SK-N-SH (cell line): ENCODE measurements at regions not wholly inside any gene's neighbourhood (a gene's known extent, or its start where the extent isn't known, plus 50 kb on each side); places are given as distances from the start of the nearest gene placed in this dataset.

Source experiments
- CTCF ChIA-PET: fragments of 300-600, 350-600 bp; formaldehyde crosslinking; extraction: SDS; loops from one replicate; lab custom pipeline; 2021; lab: Yijun Ruan, JAX
- POLR2A ChIA-PET: fragments of 350-600 bp; sonication (Branson Sonifier 250); formaldehyde crosslinking; extraction: SDS; loops from one replicate; lab custom pipeline; 2020; ENCODE audit warnings: antibody characterized with exemption, inconsistent platforms; lab: Yijun Ruan, JAX
- DNase-seq: peaks from one replicate; pipeline ENCODE4 v3.0.0; 2012
- H2AFZ ChIP-seq: fragments of 200-600 bp; sonication (generic); 2 replicates; pipeline ENCODE4 v1.8.1; 2016; ENCODE audit warnings: antibody characterized with exemption, mild to moderate bottlenecking, low read depth
- H3F3A ChIP-seq: fragments of 200-600 bp; sonication (generic); replicated peaks from 2 replicates; pipeline ENCODE3; 2016; ENCODE audit warnings: antibody characterized with exemption, mild to moderate bottlenecking; ENCODE audit not compliant: insufficient read depth
- H3K27ac ChIP-seq, 2 experiments: fragments of 200-500 bp in 1 of 2; fragments of 200-600 bp in 1 of 2; sonication (Bioruptor generic) in 1 of 2; sonication (generic), shearing (Covaris generic) in 1 of 2; 2 replicates each; pipeline versions ENCODE4 v1.5.1 to v1.6.1; 2014 to 2016; ENCODE audit warnings: low read depth in 2 of 2, inconsistent platforms in 1 of 2, low read length in 1 of 2, mild to moderate bottlenecking in 1 of 2, mixed read lengths in 1 of 2
- H3K27me3 ChIP-seq: fragments of 200-600 bp; sonication (generic), shearing (Covaris generic); 2 replicates; pipeline ENCODE4 v1.6.1; 2016; ENCODE audit warnings: mixed run types; ENCODE audit not compliant: insufficient read depth
- H3K36me3 ChIP-seq, 2 experiments: fragments of 200-500 bp in 1 of 2; fragments of 200-600 bp in 1 of 2; sonication (Bioruptor generic) in 1 of 2; sonication (generic) in 1 of 2; replicated peaks in 1 of 2; 2 replicates each; pipeline versions ENCODE3 to v1.5.1; 2014 to 2016; ENCODE audit warnings: low read length in 1 of 2, mild to moderate bottlenecking in 1 of 2; ENCODE audit not compliant: insufficient read depth in 2 of 2, control insufficient read depth in 1 of 2
- H3K4me1 ChIP-seq, 2 experiments: fragments of 200-500 bp in 1 of 2; fragments of 200-600 bp in 1 of 2; sonication (Bioruptor generic) in 1 of 2; sonication (generic), shearing (Covaris generic) in 1 of 2; 2 replicates each; pipeline versions ENCODE4 v1.5.1 to v1.6.1; 2014 to 2016; ENCODE audit warnings: low read depth in 1 of 2, low read length in 1 of 2, mixed run types in 1 of 2; ENCODE audit not compliant: insufficient read depth in 2 of 2, control insufficient read depth in 1 of 2
- H3K4me2 ChIP-seq: fragments of 200-600 bp; sonication (generic), shearing (Covaris generic); 2 replicates; pipeline ENCODE4 v1.6.1; 2017; ENCODE audit warnings: mixed run types
- H3K4me3 ChIP-seq, 2 experiments: fragments of 200-500 bp in 1 of 2; fragments of 200-600 bp in 1 of 2; sonication (Bioruptor generic) in 1 of 2; sonication (generic), shearing (Covaris generic) in 1 of 2; 2 replicates each; pipeline versions ENCODE4 v1.5.1 to v1.8.1; 2014 to 2016; ENCODE audit warnings: low read depth in 2 of 2, inconsistent platforms in 1 of 2, low read length in 1 of 2, mild to moderate bottlenecking in 1 of 2, mixed read lengths in 1 of 2, moderate library complexity in 1 of 2
- H3K79me2 ChIP-seq: fragments of 200-600 bp; sonication (generic); 2 replicates; pipeline ENCODE4 v1.8.1; 2017; ENCODE audit warnings: mild to moderate bottlenecking; ENCODE audit not compliant: insufficient read depth
- H3K9ac ChIP-seq: fragments of 200-600 bp; sonication (generic); 2 replicates; pipeline ENCODE4 v1.6.1; 2017; ENCODE audit warnings: mixed run types
- H3K9me2 ChIP-seq: fragments of 200-600 bp; sonication (generic); 2 replicates; pipeline ENCODE4 v1.6.1; 2017; ENCODE audit warnings: mixed run types
- H3K9me3 ChIP-seq: fragments of 200-600 bp; sonication (generic); 2 replicates; pipeline ENCODE4 v1.6.1; 2017; ENCODE audit warnings: mixed run types, mild to moderate bottlenecking, moderate library complexity
- H4K20me1 ChIP-seq: fragments of 200-600 bp; sonication (generic); 2 replicates; pipeline ENCODE4 v1.6.1; 2017; ENCODE audit warnings: mild to moderate bottlenecking, mixed run types; ENCODE audit not compliant: insufficient read depth
- CHD2 ChIP-seq: fragments of 150-350 bp; IDR thresholded peaks from 2 replicates; pipeline ENCODE4 v1.6.1; 2018; ENCODE audit warnings: low read length; ENCODE audit not compliant: partially characterized antibody
- ELF1 ChIP-seq: IDR thresholded peaks from 2 replicates; pipeline ENCODE4 v1.4.0; 2012
- EZH2phosphoT487 ChIP-seq: fragments of 200-600 bp; sonication (generic); IDR thresholded peaks from 2 replicates; pipeline ENCODE4 v1.6.1; 2017; ENCODE audit warnings: low read depth, mixed run types, mild to moderate bottlenecking, antibody characterized with exemption, moderate library complexity, borderline replicate concordance
- FOXM1 ChIP-seq: IDR thresholded peaks from 2 replicates; pipeline ENCODE4 v1.4.0; 2012; ENCODE audit warnings: low read depth, mild to moderate bottlenecking
- GATA2 ChIP-seq: sonication (generic); formaldehyde crosslinking; IDR thresholded peaks from 2 replicates; pipeline ENCODE4 v1.5.0; 2020; ENCODE audit warnings: mild to moderate bottlenecking, missing genetic modification reagents
- IRF3 ChIP-seq: fragments of 150-350 bp; IDR thresholded peaks from 2 replicates; pipeline ENCODE4 v1.6.1; 2016; ENCODE audit warnings: mild to moderate bottlenecking, low read depth, low read length
- JUND ChIP-seq: IDR thresholded peaks from 2 replicates; pipeline ENCODE4 v1.4.0; 2012
- MAX ChIP-seq: IDR thresholded peaks from 2 replicates; pipeline ENCODE4 v1.4.0; 2012; ENCODE audit warnings: low read depth
- MEF2A ChIP-seq: IDR thresholded peaks from 2 replicates; pipeline ENCODE4 v1.4.0; 2012; ENCODE audit warnings: low read depth, borderline replicate concordance
- NFIC ChIP-seq: IDR thresholded peaks from 2 replicates; pipeline ENCODE4 v1.4.0; 2012; ENCODE audit warnings: borderline replicate concordance
- RCOR1 ChIP-seq: fragments of 150-350 bp; IDR thresholded peaks from 2 replicates; pipeline ENCODE4 v1.6.1; 2017; ENCODE audit warnings: antibody characterized with exemption, low read length
- RFX5 ChIP-seq: IDR thresholded peaks from 2 replicates; pipeline ENCODE4 v1.6.1; 2012; ENCODE audit warnings: mild to moderate bottlenecking, improper control_type of control experiment, low read length
- SIN3A ChIP-seq: IDR thresholded peaks from 2 replicates; pipeline ENCODE4 v1.6.1; 2012; ENCODE audit warnings: low read depth, mild to moderate bottlenecking, low read length, moderate library complexity, borderline replicate concordance
- SMC3 ChIP-seq: IDR thresholded peaks from 2 replicates; pipeline ENCODE4 v1.6.1; 2012; ENCODE audit warnings: low read depth, low read length, improper control_type of control experiment
- TEAD4 ChIP-seq: IDR thresholded peaks from 2 replicates; pipeline ENCODE4 v1.4.0; 2012; ENCODE audit warnings: mild to moderate bottlenecking, borderline replicate concordance; ENCODE audit not compliant: insufficient read depth
- USF1 ChIP-seq: IDR thresholded peaks from 2 replicates; pipeline ENCODE4 v1.4.0; 2012; ENCODE audit warnings: low read depth, borderline replicate concordance
- USF2 ChIP-seq: fragments of 150-350 bp; IDR thresholded peaks from 2 replicates; pipeline ENCODE4 v1.6.1; 2017; ENCODE audit warnings: antibody characterized with exemption, low read length, low read depth, borderline replicate concordance
- YY1 ChIP-seq: IDR thresholded peaks from 2 replicates; pipeline ENCODE4 v1.4.0; 2012; ENCODE audit warnings: low read depth, mild to moderate bottlenecking
- ZBTB33 ChIP-seq: IDR thresholded peaks from 2 replicates; pipeline ENCODE4 v1.4.0; 2012; ENCODE audit warnings: low read depth, borderline replicate concordance
- WGBS: methylation state at CpG from one replicate; pipeline ENCODE4 v1.1.6; 2017; ENCODE audit warnings: low lambda C conversion rate; 5-methylcytosine and 5-hydroxymethylcytosine counted together

- no peak for DNase-seq
- Histone ChIP-seq H2AFZ (no peak overlapping the region), H3K4me1 (no peaks in the 10 kb centered on the region; a peak in 1 of 4 replicates), H3K4me3 (no peak overlapping the region), H3K79me2 (no peaks in the 10 kb centered on the region), H3K4me2 (no peak overlapping the region), H3K9me2 (no peaks in the 10 kb centered on the region), H3K27ac (no peak overlapping the region), H4K20me1 (no peaks in the 10 kb centered on the region), H3F3A (no peaks in the 10 kb centered on the region), H3K9ac (no peak overlapping the region), H3K27me3 (no peaks in the 10 kb centered on the region), H3K36me3 (no peaks in the 10 kb centered on the region), H3K9me3 (no peaks in the 10 kb centered on the region)
- 86% methylated on average over 1 of the region's 1 CpG for whole genome bisulfite sequencing
- ChIA-PET CTCF (interaction anchor here (1.5 kb wide), 1 partner anchor 18 kb away, joined by 4 read pairs; no protein-coding TSS in a partner anchor), POLR2A (no interaction called here)
- TF ChIP-seq GATA2 (CRISPR knock-in tag) (no peak), EZH2phosphoT487 (no peak), IRF3 (no peak), ELF1 (no peak), RFX5 (no peak), NFIC (no peak), MAX (no peak), JUND (no peak), SIN3A (no peak), ZBTB33 (no peak), CHD2 (no peak)
These were observed 76.8 kb upstream of the MSTN start for GRCh38 chr2:190139371-190139770.

- no peak for DNase-seq
- Histone ChIP-seq H3K4me1 (no peaks in the 10 kb centered on the region; a peak in 1 of 4 replicates), H3F3A (no peaks in the 10 kb centered on the region), H3K79me2 (no peaks in the 10 kb centered on the region), H3K9ac (no peak overlapping the region), H2AFZ (no peak overlapping the region), H3K4me2 (no peak overlapping the region), H3K9me3 (no peaks in the 10 kb centered on the region), H3K9me2 (no peaks in the 10 kb centered on the region; the same call in 1 of the 2 replicates), H3K27ac (no peak overlapping the region), H4K20me1 (no peaks in the 10 kb centered on the region), H3K4me3 (no peak overlapping the region), H3K36me3 (no peaks in the 10 kb centered on the region), H3K27me3 (no peaks in the 10 kb centered on the region)
- 77% methylated on average over 1 of the region's 1 CpG for WGBS
- ChIA-PET POLR2A (no interaction called here), CTCF (interaction anchor here (1.5 kb wide), 1 partner anchor 16 kb away, joined by 4 read pairs; no protein-coding TSS in a partner anchor)
- TF ChIP-seq ZBTB33 = no peak
- TF ChIP-seq MEF2A = no peak
- no peak for TF ChIP-seq YY1
- TF ChIP-seq USF2 = no peak
- no peak for TF ChIP-seq ELF1
- no peak for TF ChIP-seq TEAD4
- no peak for TF ChIP-seq FOXM1
- no peak for TF ChIP-seq IRF3
- no peak for TF ChIP-seq RCOR1
- TF ChIP-seq MAX = no peak
- no peak for TF ChIP-seq SMC3
- TF ChIP-seq USF1 = no peak
These were observed 75.5 kb upstream of the MSTN start for GRCh38 chr2:190138032-190138431.
